Muscle layer of duodenum (tissue), 2 donors: ENCODE measurements at regions not wholly inside any gene's neighbourhood (a gene's known extent, or its start where the extent isn't known, plus 50 kb on each side); places are given as distances from the start of the nearest gene placed in this dataset.
"Not testable (repeated sequence)": the region's sequence is repeated elsewhere in the genome, so short reads cannot be mapped to it uniquely, and the experiment has no call there.

Source experiments
- H3K27ac ChIP-seq: one replicate; pipeline ENCODE4 v1.7.0; 2013; ENCODE audit warnings: mild to moderate bottlenecking, low read length
- H3K27me3 ChIP-seq: one replicate; pipeline ENCODE4 v1.7.0; 2013; ENCODE audit warnings: low read depth, mild to moderate bottlenecking, control low read depth, low read length
- H3K36me3 ChIP-seq, 2 donors: one replicate each; pipeline ENCODE4 v1.7.0; 2013; ENCODE audit warnings: low read length in 2 of 2, control low read depth in 1 of 2, mild to moderate bottlenecking in 1 of 2; ENCODE audit not compliant: insufficient read depth in 2 of 2, control insufficient read depth in 1 of 2
- H3K4me1 ChIP-seq, 2 donors: one replicate each; pipeline ENCODE4 v1.7.0; 2013; ENCODE audit warnings: low read length in 2 of 2, mild to moderate bottlenecking in 2 of 2, control low read depth in 1 of 2, moderate library complexity in 1 of 2; ENCODE audit not compliant: insufficient read depth in 2 of 2, control insufficient read depth in 1 of 2
- H3K4me3 ChIP-seq, 2 donors: one replicate each; pipeline ENCODE4 v1.7.0; 2013; ENCODE audit warnings: low read length in 2 of 2, low read depth in 1 of 2, mild to moderate bottlenecking in 1 of 2
- H3K9me3 ChIP-seq, 2 donors: one replicate each; pipeline ENCODE4 v1.7.0; 2013; ENCODE audit warnings: low read length in 2 of 2, control low read depth in 1 of 2, mild to moderate bottlenecking in 1 of 2; ENCODE audit not compliant: control insufficient read depth in 1 of 2
- donor health status: healthy.

GRCh38 chr2:52597346-52597745 lies 1170.3 kb upstream of the CHAC2 start:
- Histone ChIP-seq H3K4me3 (no peak overlapping the region), H3K27me3 (no peaks in the 10 kb centered on the region), H3K9me3 (no peaks in the 10 kb centered on the region), H3K27ac (no peak overlapping the region), H3K4me1 (no peaks in the 10 kb centered on the region), H3K36me3 (no peaks in the 10 kb centered on the region)

- Histone ChIP-seq H3K4me3 (no peak overlapping the region), H3K27ac (no peak overlapping the region), H3K9me3 (peaks cover 0 to 7% of the 10 kb centered on the region in 2 donors), H3K36me3 (no peaks in the 10 kb centered on the region), H3K4me1 (no peaks in the 10 kb centered on the region), H3K27me3 (no peaks in the 10 kb centered on the region)
Measured at GRCh38 chr2:52594026-52594425, 1173.6 kb upstream of the CHAC2 start.

- not testable (repeated sequence) for H3K27me3 ChIP-seq, H3K9me3 ChIP-seq, H3K36me3 ChIP-seq, H3K27ac ChIP-seq, H3K4me3 ChIP-seq, H3K4me1 ChIP-seq
Measured at GRCh38 chr2:52584071-52584470, 1183.5 kb upstream of the CHAC2 start.

- no peaks in the 10 kb centered on the region for H3K4me1 ChIP-seq
- H3K9me3 ChIP-seq: no peaks in the 10 kb centered on the region
- H3K36me3 ChIP-seq: no peaks in the 10 kb centered on the region
- H3K4me3 ChIP-seq: no peak overlapping the region
- no peak overlapping the region for H3K27ac ChIP-seq
- H3K27me3 ChIP-seq: no peaks in the 10 kb centered on the region
Measured at GRCh38 chr2:52572469-52572894, 1195.1 kb upstream of the CHAC2 start.

GRCh38 chr2:52571380-52572347 lies 1195.9 kb upstream of the CHAC2 start:
- no peak overlapping the region for H3K4me3 ChIP-seq
- H3K4me1 ChIP-seq: no peaks in the 10 kb centered on the region
- H3K27me3 ChIP-seq: no peaks in the 10 kb centered on the region
- H3K27ac ChIP-seq: no peak overlapping the region
- no peaks in the 10 kb centered on the region for H3K36me3 ChIP-seq
- no peaks in the 10 kb centered on the region for H3K9me3 ChIP-seq

- Histone ChIP-seq H3K4me3 (no peak overlapping the region), H3K27ac (no peak overlapping the region), H3K27me3 (no peaks in the 10 kb centered on the region), H3K36me3 (no peaks in the 10 kb centered on the region), H3K4me1 (no peaks in the 10 kb centered on the region), H3K9me3 (no peaks in the 10 kb centered on the region)
Measured at GRCh38 chr2:52570716-52571115, 1196.9 kb upstream of the CHAC2 start.

GRCh38 chr2:52563151-52563550 lies 1204.5 kb upstream of the CHAC2 start:
- no peaks in the 10 kb centered on the region for H3K27me3 ChIP-seq
- no peaks in the 10 kb centered on the region for H3K9me3 ChIP-seq
- H3K4me1 ChIP-seq: no peaks in the 10 kb centered on the region
- H3K27ac ChIP-seq: no peak overlapping the region
- no peak overlapping the region for H3K4me3 ChIP-seq
- H3K36me3 ChIP-seq: no peaks in the 10 kb centered on the region

- H3K9me3 ChIP-seq: no peaks in the 10 kb centered on the region
- no peak overlapping the region for H3K27ac ChIP-seq
- H3K27me3 ChIP-seq: no peaks in the 10 kb centered on the region
- H3K36me3 ChIP-seq: no peaks in the 10 kb centered on the region
- no peaks in the 10 kb centered on the region for H3K4me1 ChIP-seq
- H3K4me3 ChIP-seq: no peak overlapping the region
Measured at GRCh38 chr2:52558265-52558664, 1209.3 kb upstream of the CHAC2 start.

GRCh38 chr2:52542297-52542696 lies 1225.3 kb upstream of the CHAC2 start:
- Histone ChIP-seq H3K27ac (no peak overlapping the region), H3K36me3 (no peaks in the 10 kb centered on the region), H3K27me3 (no peaks in the 10 kb centered on the region), H3K4me3 (no peak overlapping the region), H3K4me1 (no peaks in the 10 kb centered on the region), H3K9me3 (no peaks in the 10 kb centered on the region)

- no peak overlapping the region for H3K4me3 ChIP-seq
- no peak overlapping the region for H3K27ac ChIP-seq
- no peaks in the 10 kb centered on the region for H3K4me1 ChIP-seq
- no peaks in the 10 kb centered on the region for H3K9me3 ChIP-seq
- H3K36me3 ChIP-seq: no peaks in the 10 kb centered on the region
- H3K27me3 ChIP-seq: no peaks in the 10 kb centered on the region
Measured at GRCh38 chr2:52539026-52539970, 1228.3 kb upstream of the CHAC2 start.

GRCh38 chr2:52537588-52537987 lies 1230.0 kb upstream of the CHAC2 start:
- H3K4me3 ChIP-seq: no peak overlapping the region
- H3K27me3 ChIP-seq: no peaks in the 10 kb centered on the region
- H3K36me3 ChIP-seq: no peaks in the 10 kb centered on the region
- no peaks in the 10 kb centered on the region for H3K4me1 ChIP-seq
- no peaks in the 10 kb centered on the region for H3K9me3 ChIP-seq
- H3K27ac ChIP-seq: no peak overlapping the region
